Urinary bladder (tissue), 3 donors: ENCODE measurements at regions not wholly inside any gene's neighbourhood (a gene's known extent, or its start where the extent isn't known, plus 50 kb on each side); places are given as distances from the start of the nearest gene placed in this dataset.
A peak's percentile ranks its signal among the peaks of the same experiment; 100 is the strongest.

ENCODE experiments used
- DNase-seq: peaks from one replicate; pipeline ENCODE4 v3.0.0-alpha.2; 2015; ENCODE audit errors: extremely low spot score
- H3K27ac ChIP-seq: one replicate; pipeline ENCODE4 v1.5.1; 2013; ENCODE audit warnings: low read depth, mild to moderate bottlenecking, moderate library complexity
- H3K36me3 ChIP-seq: one replicate; pipeline ENCODE4 v1.6.1; 2013; ENCODE audit warnings: mild to moderate bottlenecking, moderate library complexity; ENCODE audit not compliant: insufficient read depth
- H3K4me1 ChIP-seq: one replicate; pipeline ENCODE4 v1.6.1; 2013; ENCODE audit warnings: mild to moderate bottlenecking, moderate library complexity; ENCODE audit not compliant: insufficient read depth
- H3K4me3 ChIP-seq: one replicate; pipeline ENCODE4 v1.5.1; 2013; ENCODE audit warnings: low read depth, low read length
- WGBS: extraction: QIAGEN DNeasy Blood & Tissue Kit; methylation state at CpG from one replicate; pipeline ENCODE4 v1.1.7; 2013; 5-methylcytosine and 5-hydroxymethylcytosine counted together
- donor health status: healthy with polysubstance abuse.
- donor health status: healthy.

GRCh38 chr14:76974365-76974764 lies 54.1 kb downstream of the IRF2BPL start:
- no peak for DNase-seq
- Histone ChIP-seq H3K4me3 (no peak overlapping the region), H3K4me1 (no peaks in the 10 kb centered on the region), H3K36me3 (no peaks in the 10 kb centered on the region), H3K27ac (no peak overlapping the region)
- WGBS: 76% methylated on average over 2 of the region's 2 CpGs

GRCh38 chr14:76971549-76971948 lies 57.0 kb downstream of the IRF2BPL start:
- H3K36me3 ChIP-seq: no peaks in the 10 kb centered on the region
- 82% methylated on average over 6 of the region's 6 CpGs for WGBS
- H3K27ac ChIP-seq: no peak overlapping the region
- no peaks in the 10 kb centered on the region for H3K4me1 ChIP-seq
- DNase-seq: no peak
- no peak overlapping the region for H3K4me3 ChIP-seq

- WGBS: 87% methylated on average over 16 of the region's 16 CpGs
- Histone ChIP-seq H3K4me3 (no peak overlapping the region), H3K27ac (no peak overlapping the region), H3K4me1 (no peaks in the 10 kb centered on the region), H3K36me3 (no peaks in the 10 kb centered on the region)
- DNase-seq: no peak
Observed at GRCh38 chr14:76968621-76969063, 59.9 kb downstream of the IRF2BPL start.

DNA sequence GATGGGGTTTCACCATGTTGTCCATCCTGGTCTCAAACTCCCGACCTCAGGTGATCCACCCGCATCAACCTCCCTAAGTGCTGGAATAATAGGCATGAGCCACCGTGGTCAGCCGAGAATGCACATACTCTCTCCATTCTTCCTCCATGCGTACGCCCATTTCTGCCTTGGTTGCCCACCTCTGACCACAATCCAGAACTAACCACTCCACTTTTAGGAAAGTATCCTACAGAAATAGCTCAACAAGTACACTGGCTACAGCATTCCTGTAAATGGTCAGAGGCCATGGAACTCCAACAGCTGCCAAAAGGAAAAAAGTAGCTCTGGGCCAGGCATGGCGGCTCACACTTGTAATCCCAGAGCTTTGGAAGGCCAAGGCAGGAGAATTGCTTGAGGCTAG lies 60.7 kb downstream of the IRF2BPL start:
- Histone ChIP-seq H3K27ac (no peak overlapping the region), H3K36me3 (no peaks in the 10 kb centered on the region), H3K4me1 (no peaks in the 10 kb centered on the region), H3K4me3 (no peak overlapping the region)
- WGBS: 87% methylated on average over 7 of the region's 7 CpGs
- DNase-seq: no peak

DNA sequence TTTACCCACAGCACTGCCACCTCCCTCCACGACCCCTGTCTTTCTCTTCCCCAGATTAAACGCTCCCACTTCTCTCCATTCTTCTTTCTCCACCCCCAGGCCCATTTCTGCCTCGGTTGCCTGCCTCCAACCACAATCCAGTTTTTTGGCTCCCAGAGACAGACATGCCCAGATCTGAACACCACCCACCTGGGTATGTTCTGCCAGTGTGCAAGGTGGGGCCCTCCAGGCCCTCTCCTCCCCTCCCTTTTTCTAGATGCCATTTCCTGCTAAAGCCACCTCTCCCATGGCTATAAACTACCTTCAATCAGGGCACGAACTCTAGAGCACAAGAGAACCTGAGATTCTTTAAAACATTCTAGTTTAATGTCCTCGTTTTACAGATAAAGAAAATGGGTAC lies 63.3 kb downstream of the IRF2BPL start:
- no peak overlapping the region for H3K27ac ChIP-seq
- H3K4me1 ChIP-seq: no peaks in the 10 kb centered on the region
- WGBS: 86% methylated on average over 5 of the region's 5 CpGs
- H3K36me3 ChIP-seq: no peaks in the 10 kb centered on the region
- no peak overlapping the region for H3K4me3 ChIP-seq
- no peak for DNase-seq

DNA sequence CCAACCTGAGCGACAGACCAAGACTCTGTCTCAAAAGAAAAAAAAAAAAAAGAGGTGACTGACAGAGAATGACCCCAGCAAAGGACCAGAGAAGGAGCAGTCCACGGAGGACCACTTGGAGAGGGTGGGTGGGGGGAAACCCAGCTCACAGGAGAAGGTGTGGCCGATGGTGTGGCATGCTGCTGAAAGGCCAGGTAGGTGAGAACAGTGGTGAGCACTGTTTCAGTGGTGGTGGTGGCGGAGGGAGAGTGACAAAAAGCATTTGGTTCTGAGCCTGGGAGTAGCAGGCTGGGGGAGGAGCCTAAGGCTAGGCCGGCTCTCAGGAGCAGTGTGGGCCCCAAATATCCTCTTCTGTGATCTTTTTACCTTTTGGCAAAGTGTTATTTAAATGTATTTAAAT lies 63.8 kb downstream of the IRF2BPL start:
- 70% methylated on average over 5 of the region's 5 CpGs for WGBS

GRCh38 chr14:76963372-76963771 lies 65.1 kb downstream of the IRF2BPL start:
- Histone ChIP-seq H3K36me3 (no peaks in the 10 kb centered on the region), H3K27ac (no peak overlapping the region), H3K4me1 (no peaks in the 10 kb centered on the region), H3K4me3 (no peak overlapping the region)
- DNase-seq: no peak
- 81% methylated on average over 3 of the region's 3 CpGs for WGBS

More for the DNA sequence above, 63.8 kb downstream of the IRF2BPL start:
- Histone ChIP-seq H3K4me1 (no peaks in the 10 kb centered on the region), H3K4me3 (no peak overlapping the region), H3K36me3 (no peaks in the 10 kb centered on the region), H3K27ac (no peak overlapping the region)
- DNase-seq: no peak

DNA sequence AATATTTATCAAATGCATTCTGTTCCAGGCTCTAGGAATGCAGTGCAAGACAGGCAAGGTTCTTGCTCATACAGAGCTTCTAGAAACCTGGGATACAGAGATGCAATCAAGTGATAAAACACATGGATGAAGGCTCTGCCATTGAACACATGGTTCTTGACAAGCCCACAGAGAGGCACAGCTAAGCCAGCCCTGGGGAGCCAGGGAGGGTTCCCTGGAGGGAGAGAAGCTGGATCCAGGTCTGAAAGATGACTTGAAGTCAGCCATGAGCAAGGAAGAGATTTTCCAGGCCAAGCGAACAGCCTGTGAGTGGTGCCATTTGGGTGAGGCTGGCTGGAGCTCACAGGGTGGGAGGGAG lies 66.2 kb downstream of the IRF2BPL start:
- WGBS: 69% methylated on average over 1 of the region's 1 CpG

GRCh38 chr14:76961631-76962302 lies 66.7 kb downstream of the IRF2BPL start:
- peak overlapping the region; percentile 38 for H3K4me3 ChIP-seq
- peak; percentile 71 for DNase-seq
- H3K36me3 ChIP-seq: no peaks in the 10 kb centered on the region
- WGBS: 2% methylated on average over 24 of the region's 24 CpGs
- H3K27ac ChIP-seq: peak overlapping the region; percentile 94
- no peaks in the 10 kb centered on the region for H3K4me1 ChIP-seq

More for the DNA sequence above, 66.2 kb downstream of the IRF2BPL start:
- no peaks in the 10 kb centered on the region for H3K4me1 ChIP-seq
- no peaks in the 10 kb centered on the region for H3K36me3 ChIP-seq
- peak overlapping the region; percentile 24 for H3K27ac ChIP-seq
- H3K4me3 ChIP-seq: peak overlapping the region; percentile 38
- DNase-seq: no peak

GRCh38 chr14:76958980-76959710 lies 69.4 kb downstream of the IRF2BPL start:
- Histone ChIP-seq H3K4me1 (no peaks in the 10 kb centered on the region), H3K27ac (peak overlapping the region; percentile 65), H3K4me3 (no peak overlapping the region), H3K36me3 (no peaks in the 10 kb centered on the region)
- DNase-seq: no peak
- 59% methylated on average over 8 of the region's 8 CpGs for WGBS

DNA sequence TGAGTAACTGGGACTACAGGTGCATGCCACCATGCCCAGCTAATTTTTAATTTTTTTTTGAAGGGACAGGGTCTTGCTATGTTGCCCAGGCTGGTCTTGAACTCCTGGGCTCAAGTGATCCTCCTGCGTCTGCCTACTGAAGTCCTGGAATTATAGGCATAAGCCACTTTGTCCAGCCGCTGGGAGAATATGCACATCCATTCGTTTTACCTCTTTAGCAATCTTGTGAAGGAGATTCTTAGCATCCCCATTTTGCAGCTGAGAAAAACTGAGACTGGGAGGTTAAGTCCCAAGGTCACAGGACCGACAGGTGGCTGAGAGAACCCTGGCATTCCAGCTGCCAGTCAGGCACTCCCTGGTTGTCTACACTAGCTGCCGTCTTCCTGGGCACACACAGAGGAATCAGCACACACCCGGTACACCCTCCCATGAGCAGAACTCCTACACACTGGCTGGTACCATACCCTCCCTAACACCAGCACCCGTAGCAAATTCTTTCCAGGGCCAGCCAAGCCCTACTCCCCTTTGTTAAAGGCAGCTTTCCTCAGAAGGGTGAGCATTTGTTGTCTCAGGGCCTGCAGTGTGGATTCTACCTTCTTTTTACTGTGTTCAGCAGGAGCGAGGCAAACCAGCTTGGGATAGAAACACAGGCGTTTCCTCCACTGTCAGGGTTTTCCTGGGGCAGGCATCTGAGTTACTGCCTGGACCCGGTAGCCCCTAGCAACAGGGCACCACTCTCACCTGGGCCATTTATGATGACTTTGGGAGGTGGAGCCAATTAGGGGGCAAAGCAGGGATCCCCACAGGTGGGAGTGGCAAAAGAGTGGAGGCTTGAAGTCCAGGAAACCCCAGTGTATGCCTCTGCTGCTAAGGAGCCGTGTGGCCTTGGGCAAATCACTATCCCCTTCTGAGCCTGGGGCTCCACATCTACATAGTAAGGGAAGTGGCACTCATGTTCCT lies 70.2 kb downstream of the IRF2BPL start:
- H3K36me3 ChIP-seq: no peaks in the 10 kb centered on the region
- H3K4me1 ChIP-seq: no peaks in the 10 kb centered on the region
- 78% methylated on average over 11 of the region's 11 CpGs for WGBS
- no peak for DNase-seq
- no peak overlapping the region for H3K4me3 ChIP-seq
- H3K27ac ChIP-seq: peak overlapping the region; percentile 65

- H3K36me3 ChIP-seq: no peaks in the 10 kb centered on the region
- no peak overlapping the region for H3K4me3 ChIP-seq
- no peaks in the 10 kb centered on the region for H3K4me1 ChIP-seq
- no peak for DNase-seq
- 30% methylated on average over 4 of the region's 4 CpGs for WGBS
- peak overlapping the region; percentile 25 for H3K27ac ChIP-seq
Observed at GRCh38 chr14:76957224-76957891, 71.2 kb downstream of the IRF2BPL start.
